HCT116 (cell line): ENCODE measurements at regions not wholly inside any gene's neighbourhood (a gene's known extent, or its start where the extent isn't known, plus 50 kb on each side); places are given as distances from the start of the nearest gene placed in this dataset.

Experiments used
- ATAC-seq: fragments of 200-7000 bp; cut with Tn5 transposase; 2 replicates; pipeline ENCODE4 v1.9.1; 2020; ENCODE audit warnings: mild to moderate bottlenecking, moderate library complexity
- BruUV-seq: library from RNA; stranded (reverse); fragments of 400-500 nt; replicated peaks from 2 replicates; lab custom pipeline; 2021; lab: Mats Ljungman, UMichigan
- CTCF ChIA-PET: fragments of 300-600 bp; sonication (Branson Sonifier 250); formaldehyde crosslinking; loops from one replicate; lab custom pipeline; 2021; ENCODE audit warnings: antibody characterized with exemption; lab: Charles Lee
- POLR2A ChIA-PET: fragments of 300-600, 350-600 bp; sonication (Branson Sonifier 250); formaldehyde crosslinking; loops from one replicate; lab custom pipeline; 2021; ENCODE audit warnings: antibody characterized with exemption; lab: Charles Lee
- RAD21 ChIA-PET, 2 experiments: fragments of 300-600 bp; sonication (Branson Sonifier 250); formaldehyde crosslinking; loops; one replicate each; lab custom pipeline; 2023; ENCODE audit warnings: low total read pairs in 2 of 2; ENCODE audit not compliant: uncharacterized antibody in 2 of 2, unreplicated experiment in 2 of 2, low non-redundant PET in 1 of 2; lab: Charles Lee
- DNase-seq: peaks from one replicate; pipeline ENCODE4 v3.0.0-alpha.2; 2010; ENCODE audit warnings: low read depth, low spot score
- H2AFZ ChIP-seq: fragments of 200-600 bp; shearing (Covaris generic), sonication (generic); 2 replicates; pipeline ENCODE4 v1.6.1; 2017; ENCODE audit warnings: low read depth, mixed run types, mixed read lengths, antibody characterized with exemption, low read length; ENCODE audit not compliant: poor library complexity, severe bottlenecking
- H3K27ac ChIP-seq: 2 replicates; pipeline ENCODE4 v1.5.1; 2012; ENCODE audit warnings: low read depth, low read length
- H3K27me3 ChIP-seq: fragments of 200-600 bp; sonication (generic); 2 replicates; pipeline ENCODE4 v1.6.1; 2016; ENCODE audit warnings: mixed run types, low read length, mixed read lengths; ENCODE audit not compliant: insufficient read depth
- H3K36me3 ChIP-seq, 2 experiments: fragments of 200-500 bp in 1 of 2; fragments of 200-600 bp in 1 of 2; sonication (Bioruptor generic) in 1 of 2; sonication (generic) in 1 of 2; 2 replicates each; pipeline versions ENCODE4 v1.5.1 to v1.6.1; 2014 to 2016; ENCODE audit warnings: low read length in 2 of 2, inconsistent platforms in 1 of 2, mixed read lengths in 1 of 2, mixed run types in 1 of 2; ENCODE audit not compliant: insufficient read depth in 2 of 2, control insufficient read depth in 1 of 2
- H3K4me1 ChIP-seq, 2 experiments: fragments of 200-600 bp in 1 of 2; sonication (generic) in 1 of 2; 2 replicates each; pipeline versions ENCODE4 v1.5.1 to v1.6.1; 2012 to 2017; ENCODE audit warnings: low read length in 2 of 2, inconsistent platforms in 1 of 2, mild to moderate bottlenecking in 1 of 2, mixed read lengths in 1 of 2, mixed run types in 1 of 2, moderate library complexity in 1 of 2; ENCODE audit not compliant: insufficient read depth in 2 of 2, control insufficient read depth in 1 of 2
- H3K4me2 ChIP-seq: fragments of 200-600 bp; sonication (generic); 2 replicates; pipeline ENCODE4 v1.6.1; 2017; ENCODE audit warnings: mixed run types, low read length, mixed read lengths
- H3K4me3 ChIP-seq, 2 experiments: fragments of 200-600 bp in 1 of 2; sonication (generic) in 1 of 2; replicated peaks in 1 of 2; 2 replicates each; pipeline ENCODE4 v1.5.1; 2011 to 2016; ENCODE audit warnings: low read length in 2 of 2, control low read depth in 1 of 2, low read depth in 1 of 2, mild to moderate bottlenecking in 1 of 2, mixed read lengths in 1 of 2, mixed run types in 1 of 2
- H3K79me2 ChIP-seq: fragments of 200-600 bp; sonication (generic); 2 replicates; pipeline ENCODE4 v1.6.1; 2017; ENCODE audit warnings: mild to moderate bottlenecking, mixed run types, low read length, moderate library complexity, mixed read lengths; ENCODE audit not compliant: insufficient read depth
- H3K9ac ChIP-seq: fragments of 200-600 bp; sonication (generic); 2 replicates; pipeline ENCODE4 v1.6.1; 2016; ENCODE audit warnings: low read length, mixed read lengths
- H3K9me2 ChIP-seq: fragments of 200-600 bp; sonication (generic), shearing (Covaris generic); 2 replicates; pipeline ENCODE4 v1.6.1; 2017; ENCODE audit warnings: mixed run types, mild to moderate bottlenecking, moderate library complexity; ENCODE audit not compliant: insufficient read depth
- H3K9me3 ChIP-seq, 2 experiments: fragments of 200-500 bp in 1 of 2; fragments of 200-600 bp in 1 of 2; sonication (Bioruptor generic) in 1 of 2; sonication (generic) in 1 of 2; 2 replicates each; pipeline ENCODE4 v1.6.1; 2014 to 2017; ENCODE audit warnings: low read length in 2 of 2, mixed read lengths in 2 of 2, inconsistent platforms in 1 of 2, low read depth in 1 of 2, mild to moderate bottlenecking in 1 of 2, mixed run types in 1 of 2, moderate library complexity in 1 of 2; ENCODE audit not compliant: control insufficient read depth in 1 of 2, insufficient read depth in 1 of 2
- H4K20me1 ChIP-seq: fragments of 200-600 bp; sonication (generic), shearing (Covaris generic); 2 replicates; pipeline ENCODE4 v1.6.1; 2017; ENCODE audit warnings: mixed run types, mild to moderate bottlenecking, moderate library complexity; ENCODE audit not compliant: insufficient read depth
- ELF1 ChIP-seq: IDR thresholded peaks from 2 replicates; pipeline ENCODE4 v1.6.1; 2012; ENCODE audit warnings: low read depth, borderline replicate concordance
- POLR2AphosphoS5 ChIP-seq: IDR thresholded peaks from 2 replicates; pipeline ENCODE4 v1.6.1; 2011; ENCODE audit warnings: mild to moderate bottlenecking, low read depth, low read length, moderate library complexity
- RAD21 ChIP-seq: IDR thresholded peaks from 2 replicates; pipeline ENCODE4 v1.6.1; 2012; ENCODE audit warnings: low read depth, mild to moderate bottlenecking
- SP1 ChIP-seq: IDR thresholded peaks from 2 replicates; pipeline ENCODE4 v1.6.1; 2012; ENCODE audit warnings: low read depth
- SRF ChIP-seq: IDR thresholded peaks from 2 replicates; pipeline ENCODE4 v1.6.1; 2012; ENCODE audit warnings: low read depth
- TCF7L2 ChIP-seq: IDR thresholded peaks from 2 replicates; pipeline ENCODE4 v1.7.0; 2011; ENCODE audit warnings: borderline replicate concordance, inconsistent platforms; ENCODE audit not compliant: insufficient read depth, insufficient read length; ENCODE audit errors: extremely low read depth
- ZFX ChIP-seq: fragments of 450-650 bp; IDR thresholded peaks from 2 replicates; pipeline ENCODE4 v1.6.1; 2017
- intact Hi-C: fragments of 100-400 bp; cut with micrococcal nuclease; formaldehyde crosslinking; loops from 2 replicates; pipeline ENCODE4 v1.10.0; 2022
- TF ChIP-seq, protein P1 (sequence below): IDR thresholded peaks from 2 replicates; pipeline ENCODE4 v1.6.1; 2012
- TF ChIP-seq, protein P2 (sequence below): IDR thresholded peaks from 2 replicates; pipeline ENCODE4 v1.6.1; 2011; ENCODE audit warnings: mild to moderate bottlenecking, low read length, moderate library complexity; ENCODE audit not compliant: insufficient replicate concordance; ENCODE audit errors: extremely low read depth
- TF ChIP-seq, protein P3 (sequence below), 3 experiments: fragments of 200-600 bp in 1 of 3; sonication (generic) in 1 of 3; IDR thresholded peaks in 2 of 3; conservative IDR thresholded peaks in 1 of 3; 2 replicates each; pipeline ENCODE4 v1.5.1; 2012 to 2017; ENCODE audit warnings: low read depth in 2 of 3, low read length in 2 of 3, antibody characterized with exemption in 1 of 3, borderline replicate concordance in 1 of 3, control low read depth in 1 of 3, mild to moderate bottlenecking in 1 of 3, mixed read lengths in 1 of 3, mixed run types in 1 of 3, moderate library complexity in 1 of 3; ENCODE audit not compliant: insufficient read depth in 1 of 3

DNA sequence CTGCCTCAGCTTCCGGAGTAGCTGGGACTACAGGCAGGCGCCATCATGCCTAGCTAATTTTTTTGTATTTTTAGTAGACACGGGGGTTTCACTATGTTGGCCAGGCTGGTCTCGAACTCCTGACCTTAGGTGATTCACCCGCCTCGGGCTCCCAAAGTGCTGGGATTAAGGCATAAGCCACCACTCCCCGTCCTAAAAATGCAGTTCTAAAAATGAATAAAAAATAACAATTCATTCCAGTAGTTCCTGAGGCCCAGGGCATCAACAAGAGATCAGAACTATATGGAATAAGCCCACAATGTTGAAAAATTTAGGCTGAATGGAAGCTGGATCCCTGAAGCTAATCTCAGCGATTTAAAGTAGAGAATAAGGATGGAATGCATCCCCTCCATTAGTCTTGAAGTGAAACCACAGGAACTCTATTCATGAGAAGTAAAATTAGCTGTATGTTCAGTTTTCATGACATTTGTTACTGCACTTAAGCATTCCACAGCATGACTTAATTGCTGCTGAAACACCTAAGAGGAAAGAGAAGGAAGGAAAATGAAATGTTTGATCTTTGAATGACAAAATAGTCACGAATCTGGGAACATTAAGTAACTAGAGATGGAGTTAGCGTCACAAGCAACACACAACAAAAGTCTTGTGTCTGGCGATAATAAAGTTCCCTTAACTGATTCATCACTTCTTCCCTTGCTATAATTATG, 80.4 kb upstream of the RIPOR2 start:
- Histone ChIP-seq H3K27me3 (no peaks in the 10 kb centered on the region), H4K20me1 (no peaks in the 10 kb centered on the region), H3K4me3 (no peak overlapping the region), H3K9me2 (no peaks in the 10 kb centered on the region), H3K9ac (no peak overlapping the region), H3K9me3 (no peaks in the 10 kb centered on the region), H3K79me2 (no peaks in the 10 kb centered on the region), H3K4me2 (no peak overlapping the region), H3K27ac (no peak overlapping the region), H2AFZ (no peak overlapping the region), H3K4me1 (peaks cover 0 to 4% of the 10 kb centered on the region in 2 experiments; a peak in 1 of 4 replicates), H3K36me3 (no peaks in the 10 kb centered on the region)
- ChIA-PET POLR2A (no interaction called here), CTCF (interaction anchor here (1.0 to 6.0 kb wide), 2 partner anchors 9 to 160 kb away, joined by 3 to 66 read pairs; no protein-coding TSS in a partner anchor), RAD21 (no interaction called here)
- no TSS peak for BruUV-seq
- TF ChIP-seq SRF (no peak), RAD21 (no peak), ZFX (no peak), SP1 (no peak), ELF1 (no peak), TCF7L2 (no peak), POLR2AphosphoS5 (no peak)
- TF ChIP-seq, protein P1, sequence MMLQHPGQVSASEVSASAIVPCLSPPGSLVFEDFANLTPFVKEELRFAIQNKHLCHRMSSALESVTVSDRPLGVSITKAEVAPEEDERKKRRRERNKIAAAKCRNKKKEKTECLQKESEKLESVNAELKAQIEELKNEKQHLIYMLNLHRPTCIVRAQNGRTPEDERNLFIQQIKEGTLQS = no peak
- TF ChIP-seq, protein P2, sequence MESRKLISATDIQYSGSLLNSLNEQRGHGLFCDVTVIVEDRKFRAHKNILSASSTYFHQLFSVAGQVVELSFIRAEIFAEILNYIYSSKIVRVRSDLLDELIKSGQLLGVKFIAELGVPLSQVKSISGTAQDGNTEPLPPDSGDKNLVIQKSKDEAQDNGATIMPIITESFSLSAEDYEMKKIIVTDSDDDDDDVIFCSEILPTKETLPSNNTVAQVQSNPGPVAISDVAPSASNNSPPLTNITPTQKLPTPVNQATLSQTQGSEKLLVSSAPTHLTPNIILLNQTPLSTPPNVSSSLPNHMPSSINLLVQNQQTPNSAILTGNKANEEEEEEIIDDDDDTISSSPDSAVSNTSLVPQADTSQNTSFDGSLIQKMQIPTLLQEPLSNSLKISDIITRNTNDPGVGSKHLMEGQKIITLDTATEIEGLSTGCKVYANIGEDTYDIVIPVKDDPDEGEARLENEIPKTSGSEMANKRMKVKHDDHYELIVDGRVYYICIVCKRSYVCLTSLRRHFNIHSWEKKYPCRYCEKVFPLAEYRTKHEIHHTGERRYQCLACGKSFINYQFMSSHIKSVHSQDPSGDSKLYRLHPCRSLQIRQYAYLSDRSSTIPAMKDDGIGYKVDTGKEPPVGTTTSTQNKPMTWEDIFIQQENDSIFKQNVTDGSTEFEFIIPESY = no peak
- TF ChIP-seq, protein P3, sequence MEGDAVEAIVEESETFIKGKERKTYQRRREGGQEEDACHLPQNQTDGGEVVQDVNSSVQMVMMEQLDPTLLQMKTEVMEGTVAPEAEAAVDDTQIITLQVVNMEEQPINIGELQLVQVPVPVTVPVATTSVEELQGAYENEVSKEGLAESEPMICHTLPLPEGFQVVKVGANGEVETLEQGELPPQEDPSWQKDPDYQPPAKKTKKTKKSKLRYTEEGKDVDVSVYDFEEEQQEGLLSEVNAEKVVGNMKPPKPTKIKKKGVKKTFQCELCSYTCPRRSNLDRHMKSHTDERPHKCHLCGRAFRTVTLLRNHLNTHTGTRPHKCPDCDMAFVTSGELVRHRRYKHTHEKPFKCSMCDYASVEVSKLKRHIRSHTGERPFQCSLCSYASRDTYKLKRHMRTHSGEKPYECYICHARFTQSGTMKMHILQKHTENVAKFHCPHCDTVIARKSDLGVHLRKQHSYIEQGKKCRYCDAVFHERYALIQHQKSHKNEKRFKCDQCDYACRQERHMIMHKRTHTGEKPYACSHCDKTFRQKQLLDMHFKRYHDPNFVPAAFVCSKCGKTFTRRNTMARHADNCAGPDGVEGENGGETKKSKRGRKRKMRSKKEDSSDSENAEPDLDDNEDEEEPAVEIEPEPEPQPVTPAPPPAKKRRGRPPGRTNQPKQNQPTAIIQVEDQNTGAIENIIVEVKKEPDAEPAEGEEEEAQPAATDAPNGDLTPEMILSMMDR (IDR thresholded peaks at IDR 0.05 in 2 of 3, conservative IDR thresholded peaks at IDR 0.05 in 1 of 3; ENCODE audit: borderline replicate concordance in 1 of 3, insufficient read depth in 1 of 3, low read depth in 2 of 3, low read length in 2 of 3) = no peak
- DNase-seq (no peak), ATAC-seq (no peak)
- intact Hi-C loops = loop anchor here (5.0 to 10.0 kb wide), 3 partner anchors 311 to 491 kb away; no protein-coding TSS in a partner anchor
